Right lobe of liver (tissue), 4 donors: ENCODE measurements at regions not wholly inside any gene's neighbourhood (a gene's known extent, or its start where the extent isn't known, plus 50 kb on each side); places are given as distances from the start of the nearest gene placed in this dataset.

ENCODE experiments used
- POLR2A ChIP-seq: fragments of 450-650 bp; IDR thresholded peaks from one replicate; pipeline ENCODE4 v1.6.1; 2017; ENCODE audit warnings: antibody characterized with exemption, mild to moderate bottlenecking
- TF ChIP-seq, protein P1 (sequence below), 4 donors: fragments of 200-600 bp in 3 of 4; fragments of 450-650 bp in 1 of 4; IDR thresholded peaks; one replicate each; pipeline versions ENCODE4 v1.5.1 to v1.8.0; 2016 to 2022; ENCODE audit warnings: antibody characterized with exemption in 4 of 4, mild to moderate bottlenecking in 2 of 4
- donor health status: DM: no; HTN: no; CAD: no.
- donor health status: DM: no; HTN: no; CAD: no.
- donor health status: DM: no; HTN: yes; CAD: no.

DNA sequence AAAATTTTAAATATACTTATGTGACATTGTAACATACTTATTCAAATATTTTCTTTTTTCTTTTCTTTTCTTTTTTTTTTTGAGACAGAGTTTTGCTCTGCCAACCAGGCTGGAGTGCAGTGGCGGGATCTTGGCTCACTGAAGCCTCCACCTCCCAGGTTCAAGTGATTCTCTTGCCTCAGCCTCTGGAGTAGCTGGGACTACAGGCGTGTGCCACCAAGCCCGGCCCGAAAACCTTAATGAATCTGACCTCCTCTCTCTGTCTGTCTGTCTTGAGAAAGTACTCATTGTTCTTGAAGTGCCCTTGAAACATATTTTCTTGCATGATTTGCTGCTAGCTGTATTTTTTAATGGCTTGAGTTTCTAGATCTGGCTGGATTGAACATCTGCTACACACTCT lies 136.8 kb downstream of the ANAPC4 start:
- TF ChIP-seq, protein P1, sequence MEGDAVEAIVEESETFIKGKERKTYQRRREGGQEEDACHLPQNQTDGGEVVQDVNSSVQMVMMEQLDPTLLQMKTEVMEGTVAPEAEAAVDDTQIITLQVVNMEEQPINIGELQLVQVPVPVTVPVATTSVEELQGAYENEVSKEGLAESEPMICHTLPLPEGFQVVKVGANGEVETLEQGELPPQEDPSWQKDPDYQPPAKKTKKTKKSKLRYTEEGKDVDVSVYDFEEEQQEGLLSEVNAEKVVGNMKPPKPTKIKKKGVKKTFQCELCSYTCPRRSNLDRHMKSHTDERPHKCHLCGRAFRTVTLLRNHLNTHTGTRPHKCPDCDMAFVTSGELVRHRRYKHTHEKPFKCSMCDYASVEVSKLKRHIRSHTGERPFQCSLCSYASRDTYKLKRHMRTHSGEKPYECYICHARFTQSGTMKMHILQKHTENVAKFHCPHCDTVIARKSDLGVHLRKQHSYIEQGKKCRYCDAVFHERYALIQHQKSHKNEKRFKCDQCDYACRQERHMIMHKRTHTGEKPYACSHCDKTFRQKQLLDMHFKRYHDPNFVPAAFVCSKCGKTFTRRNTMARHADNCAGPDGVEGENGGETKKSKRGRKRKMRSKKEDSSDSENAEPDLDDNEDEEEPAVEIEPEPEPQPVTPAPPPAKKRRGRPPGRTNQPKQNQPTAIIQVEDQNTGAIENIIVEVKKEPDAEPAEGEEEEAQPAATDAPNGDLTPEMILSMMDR (IDR thresholded peaks at IDR 0.05): no peak
- TF ChIP-seq POLR2A: no peak
